GM19324 (cell line): ENCODE measurements at regions not wholly inside any gene's neighbourhood (a gene's known extent, or its start where the extent isn't known, plus 50 kb on each side); places are given as distances from the start of the nearest gene placed in this dataset.
"Not testable (repeated sequence)": the region's sequence is repeated elsewhere in the genome, so short reads cannot be mapped to it uniquely, and the experiment has no call there.

ENCODE experiments used
- ATAC-seq: cut with Tn5 transposase; IDR thresholded peaks from one replicate; pipeline ENCODE4 v1.9.1; 2021; ENCODE audit warnings: mild to moderate bottlenecking, moderate library complexity; ENCODE audit not compliant: unreplicated experiment, low FRiP score

GRCh38 chr11:129503646-129504045 is 128.0 kb downstream of the BARX2 start:
- ATAC-seq, result no peak

GRCh38 chr11:129505266-129505665 is 129.6 kb downstream of the BARX2 start:
- no peak for ATAC-seq

- no peak for ATAC-seq
These were observed 132.5 kb downstream of the BARX2 start for GRCh38 chr11:129508163-129508562.

DNA sequence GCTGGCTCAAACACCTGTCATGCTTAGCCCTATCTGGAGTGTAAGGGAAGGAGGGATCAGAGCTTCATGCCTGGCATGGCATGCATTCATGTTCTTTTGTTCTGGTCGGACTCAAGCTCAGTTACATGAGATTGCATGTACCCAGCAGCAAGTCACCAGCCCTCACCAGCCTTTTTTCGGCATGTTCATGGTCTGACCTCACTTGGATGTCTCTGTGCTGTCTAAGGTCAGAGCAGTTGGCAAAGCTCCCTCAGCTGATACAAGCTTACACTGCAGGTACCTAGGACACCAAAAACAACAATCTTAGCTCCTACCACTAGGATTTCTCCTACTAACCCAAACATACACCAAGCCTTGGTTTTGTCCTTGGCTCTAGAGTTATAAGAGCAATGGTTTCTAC is 152.6 kb downstream of the BARX2 start:
- ATAC-seq, result no peak

DNA sequence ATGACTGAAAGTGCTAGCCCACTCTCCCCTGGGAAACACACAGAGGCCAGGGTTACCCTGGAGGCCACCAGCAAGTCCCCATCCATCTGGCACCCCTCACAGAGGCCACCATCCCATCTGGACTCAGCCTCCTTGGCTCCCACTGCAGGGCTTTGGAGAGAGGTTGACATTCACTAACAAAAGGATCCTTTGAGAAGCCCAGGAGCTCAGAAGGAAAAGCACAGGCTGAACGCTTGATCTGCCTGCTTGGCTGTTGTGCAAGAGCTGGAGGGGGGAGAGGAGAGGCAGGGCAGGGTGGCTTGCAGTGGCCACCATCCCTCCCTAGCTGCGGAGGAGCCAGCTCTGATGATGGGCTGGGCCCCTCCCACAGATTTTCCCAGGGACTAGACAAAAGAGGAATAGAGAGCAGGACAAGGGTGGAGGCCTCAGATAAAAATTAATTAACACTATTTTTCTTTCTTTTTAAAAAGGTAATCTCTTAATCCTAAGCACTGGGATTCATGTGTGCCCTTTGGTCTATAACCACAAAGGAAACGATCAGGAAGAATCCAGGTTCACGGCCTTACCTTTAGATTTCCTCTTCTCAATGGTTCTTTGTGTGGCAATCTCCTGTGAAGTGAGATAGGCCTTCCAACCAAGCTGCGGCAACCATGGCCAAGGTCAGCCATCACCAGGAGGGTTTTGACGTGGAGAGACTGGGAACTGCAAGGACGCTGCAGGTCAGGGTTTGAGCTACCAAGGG is 154.7 kb downstream of the BARX2 start:
- ATAC-seq, result no peak

DNA sequence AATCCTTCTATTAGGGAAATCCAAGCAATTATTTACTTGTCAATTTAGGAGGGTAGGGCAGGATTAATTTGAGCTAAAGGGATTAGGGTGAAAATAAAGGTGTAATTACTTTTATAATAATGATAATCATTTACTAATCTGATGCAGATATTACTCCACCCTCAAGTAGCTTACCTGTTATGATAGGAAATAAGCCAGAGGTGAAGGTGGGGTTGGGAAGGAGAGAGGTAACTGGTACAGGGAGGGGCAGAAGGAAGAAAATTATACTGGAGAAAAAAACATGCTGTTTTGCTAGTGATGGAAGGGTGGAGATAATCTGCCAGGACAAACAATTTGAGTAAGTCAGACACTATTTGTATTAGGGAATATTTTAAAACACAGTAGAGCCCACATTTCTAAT is 157.7 kb downstream of the BARX2 start:
- no peak for ATAC-seq

GRCh38 chr11:129536338-129536737 is 160.7 kb downstream of the BARX2 start:
- ATAC-seq, result no peak

GRCh38 chr11:129538323-129538722 is 162.7 kb downstream of the BARX2 start:
- ATAC-seq, result no peak

- no peak for ATAC-seq
These were observed 168.1 kb downstream of the BARX2 start for GRCh38 chr11:129543515-129544290.

- no peak for ATAC-seq
These were observed 169.0 kb downstream of the BARX2 start for GRCh38 chr11:129544691-129545090.

- ATAC-seq, result no peak
These were observed 170.6 kb downstream of the BARX2 start for GRCh38 chr11:129546266-129546665.

GRCh38 chr11:129557421-129557820 is 181.8 kb downstream of the BARX2 start:
- no peak for ATAC-seq

DNA sequence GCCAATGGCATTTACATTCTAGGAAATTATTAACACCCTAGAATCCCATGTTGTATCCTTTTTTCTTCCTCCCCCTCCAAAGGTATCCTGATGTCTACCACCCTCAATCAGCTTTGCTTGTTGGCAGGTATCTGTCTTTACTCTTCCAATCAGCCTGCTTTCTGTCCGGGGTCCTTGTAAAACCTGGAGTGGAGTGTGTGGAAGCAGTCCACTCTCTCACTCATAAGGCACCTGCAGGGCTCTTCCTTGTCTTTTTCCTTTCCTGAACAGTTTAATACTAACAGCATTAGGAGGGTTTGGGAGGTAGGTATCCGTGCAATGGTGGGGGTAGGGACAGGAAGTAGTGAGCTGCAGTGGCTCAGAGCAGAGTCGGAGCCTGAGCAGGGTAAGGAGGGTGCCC is 193.4 kb downstream of the BARX2 start:
- ATAC-seq, result no peak

DNA sequence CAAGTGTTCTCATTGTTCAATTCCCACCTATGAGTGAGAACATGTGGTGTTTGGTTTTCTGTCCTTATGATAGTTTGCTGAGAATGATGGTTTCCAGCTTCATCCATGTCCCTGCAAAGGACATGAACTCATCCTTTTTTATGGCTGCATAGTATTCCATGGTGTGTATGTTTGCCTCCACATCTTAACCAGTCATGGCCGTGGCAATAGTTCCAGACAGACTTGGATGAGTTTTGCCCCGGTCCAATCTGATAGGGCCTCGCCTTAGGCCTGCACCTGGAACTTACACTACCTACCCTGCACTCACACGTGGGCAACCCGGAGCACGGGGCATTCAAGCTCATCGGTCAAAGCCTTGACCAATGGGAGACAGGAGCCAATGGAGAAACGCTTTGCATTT is 197.0 kb downstream of the BARX2 start:
- ATAC-seq, result not testable (repeated sequence)

DNA sequence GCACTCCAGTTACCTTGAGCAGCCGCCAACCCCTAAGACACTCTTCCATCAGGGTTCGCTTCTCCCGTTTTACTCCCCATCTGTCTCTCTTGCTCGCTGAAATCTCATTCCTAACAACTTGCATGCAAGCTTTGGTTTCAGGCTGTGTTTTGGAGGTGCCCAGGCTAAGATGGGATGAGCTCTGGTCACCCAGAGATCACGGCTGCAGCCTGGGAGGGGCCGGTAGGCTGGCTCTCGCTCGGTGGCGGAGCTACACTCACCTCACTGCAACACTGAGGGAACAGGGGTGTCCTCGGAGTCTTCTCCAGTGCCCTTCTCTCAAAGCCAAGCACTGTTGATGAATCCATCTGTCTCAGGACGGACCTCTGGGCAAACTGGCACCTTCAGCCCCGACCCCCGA is 197.5 kb downstream of the BARX2 start:
- no peak for ATAC-seq

GRCh38 chr11:129574431-129574830 is 198.8 kb downstream of the BARX2 start:
- no peak for ATAC-seq

DNA sequence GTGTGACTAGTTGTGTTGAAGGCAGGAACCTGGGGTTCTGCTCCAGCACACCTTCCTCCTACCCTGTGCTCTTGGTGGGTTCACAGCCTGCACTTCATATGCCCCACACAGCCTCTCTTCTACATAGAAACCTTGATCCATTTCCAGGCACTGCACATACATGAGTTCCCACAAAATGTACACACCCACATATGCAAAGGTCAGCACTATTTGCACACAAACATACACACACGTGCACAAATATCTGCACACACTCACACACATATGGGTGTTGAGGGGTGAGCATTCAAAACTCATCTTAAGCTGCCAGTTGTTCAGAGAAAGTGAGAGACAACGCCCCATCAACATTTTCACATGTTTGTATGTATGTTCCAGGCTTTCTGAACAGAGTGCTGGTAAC is 201.0 kb downstream of the BARX2 start:
- ATAC-seq, result no peak

GRCh38 chr11:129578006-129578405 is 202.4 kb downstream of the BARX2 start:
- no peak for ATAC-seq

DNA sequence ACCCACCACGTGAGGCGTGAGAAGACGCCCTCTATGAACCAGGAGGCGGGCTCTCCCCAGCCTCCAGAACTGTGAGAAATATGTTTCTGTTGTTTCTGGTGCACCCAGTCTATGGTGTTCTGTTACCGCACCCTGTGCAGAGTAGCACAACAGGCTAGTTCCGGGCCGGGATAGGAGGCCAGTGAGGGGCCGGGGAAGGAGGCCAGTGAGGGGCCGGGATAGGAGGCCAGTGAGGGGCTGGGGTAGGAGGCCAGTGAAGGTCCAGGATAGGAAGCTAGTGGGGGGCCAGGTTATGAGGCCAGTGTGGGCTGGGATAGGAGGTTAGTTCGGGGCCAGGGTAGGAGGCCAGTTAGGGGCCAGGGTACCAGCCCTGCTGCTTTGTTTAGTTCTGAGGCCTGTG is 204.6 kb downstream of the BARX2 start:
- no peak for ATAC-seq

DNA sequence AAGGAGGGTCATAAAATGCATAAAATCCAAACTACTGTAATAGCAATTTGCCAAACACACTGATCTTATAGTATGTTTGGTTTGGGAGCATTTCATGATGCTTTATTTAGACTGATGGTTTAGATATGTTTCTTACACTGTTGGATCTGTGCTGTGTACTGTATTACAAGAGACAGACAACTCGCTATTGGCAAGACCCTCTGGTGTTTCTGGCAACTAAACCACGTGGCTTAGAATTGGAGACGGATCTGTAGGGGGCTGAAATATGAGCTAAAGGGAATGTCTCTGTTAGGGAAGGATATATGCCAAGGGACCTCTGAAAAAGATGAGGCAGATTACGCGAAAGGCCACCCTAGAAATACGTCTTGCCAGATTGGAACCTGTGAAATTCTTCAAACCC is 208.7 kb downstream of the BARX2 start:
- no peak for ATAC-seq

DNA sequence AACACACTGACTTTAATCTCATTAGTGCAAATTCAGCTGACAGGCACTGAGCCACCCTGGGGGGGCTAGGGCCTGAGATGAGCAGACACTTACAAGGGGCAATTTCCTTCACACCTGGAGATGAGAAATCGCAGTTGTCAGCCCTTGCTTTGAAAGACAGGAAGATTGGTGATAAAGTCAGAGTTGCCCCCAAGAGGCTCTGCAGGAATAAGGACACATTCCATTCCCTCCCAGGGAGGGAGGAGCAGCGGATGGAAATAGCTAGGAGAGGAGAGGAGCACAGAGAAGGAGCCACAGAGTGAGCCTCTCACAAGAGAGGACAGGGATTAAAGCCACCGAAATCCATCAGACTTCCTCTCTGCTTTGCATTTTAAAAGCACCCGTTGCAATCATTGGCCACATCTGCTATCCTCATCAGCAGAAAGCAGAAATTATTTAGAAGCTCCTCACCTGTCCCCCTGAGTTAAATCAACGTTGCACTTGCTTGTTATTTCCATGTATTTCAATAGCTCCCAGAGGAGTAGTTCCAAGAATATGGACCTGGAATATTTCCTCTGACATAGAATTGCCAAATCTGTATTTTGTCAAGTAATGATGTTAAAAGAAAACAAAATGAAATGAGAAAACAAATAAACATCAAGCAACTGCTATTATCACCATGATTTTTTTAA is 213.7 kb downstream of the BARX2 start:
- no peak for ATAC-seq
